ENCODE measurements at regions not wholly inside any gene's neighbourhood (a gene's known extent, or its start where the extent isn't known, plus 50 kb on each side); places are given as distances from the start of the nearest gene placed in this dataset.

DNA sequence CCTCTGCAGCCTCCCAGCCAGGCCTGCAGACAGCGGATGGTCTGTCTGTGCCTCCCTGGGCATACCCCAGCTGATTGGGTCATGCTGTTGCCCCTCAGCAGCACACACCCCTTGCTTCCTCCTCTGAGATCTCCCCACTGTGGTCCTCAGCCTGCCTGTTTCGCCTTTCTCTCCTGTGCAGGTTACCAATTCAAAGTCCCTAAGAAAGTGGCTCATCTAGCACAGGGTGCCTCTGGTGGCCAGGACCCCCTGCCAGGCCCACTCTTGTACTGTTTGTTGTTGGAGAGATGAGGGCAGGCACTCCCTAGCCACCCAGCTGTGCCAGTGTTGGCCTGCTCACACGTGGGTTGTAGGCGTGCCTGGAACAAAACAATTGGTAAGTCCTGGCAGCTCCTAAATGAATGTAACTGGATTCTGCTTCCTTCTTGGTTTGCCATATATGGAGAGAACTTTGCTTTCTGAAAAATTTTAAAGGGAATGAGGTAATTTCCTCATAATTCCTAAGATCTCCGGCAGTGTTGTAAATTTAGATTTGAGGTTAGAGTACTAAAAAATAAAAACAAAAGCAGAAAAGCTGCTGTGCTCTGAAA lies 213.2 kb upstream of the IL12A start:
- DNase-seq, result peak; percentile 89

DNA sequence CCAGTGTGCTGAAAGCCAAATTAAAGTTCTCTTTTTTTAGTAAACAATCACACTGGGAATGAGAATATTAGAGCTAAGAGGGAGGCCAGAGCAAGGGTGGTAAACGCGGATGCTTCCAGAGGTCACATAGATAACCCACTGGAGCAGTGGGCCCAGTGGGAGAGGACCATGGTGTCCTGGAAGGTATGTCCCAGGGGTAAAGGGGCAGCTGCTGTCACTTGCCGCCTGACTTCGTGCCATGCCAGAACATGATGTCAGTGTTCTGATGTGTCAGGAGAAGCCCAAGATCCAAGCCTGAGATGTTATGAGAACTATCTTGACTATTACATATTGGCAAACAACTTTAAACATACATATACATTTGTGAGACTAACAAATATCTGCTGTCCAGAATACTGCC lies 211.9 kb upstream of the IL12A start:
- DNase-seq, result no peak

DNA sequence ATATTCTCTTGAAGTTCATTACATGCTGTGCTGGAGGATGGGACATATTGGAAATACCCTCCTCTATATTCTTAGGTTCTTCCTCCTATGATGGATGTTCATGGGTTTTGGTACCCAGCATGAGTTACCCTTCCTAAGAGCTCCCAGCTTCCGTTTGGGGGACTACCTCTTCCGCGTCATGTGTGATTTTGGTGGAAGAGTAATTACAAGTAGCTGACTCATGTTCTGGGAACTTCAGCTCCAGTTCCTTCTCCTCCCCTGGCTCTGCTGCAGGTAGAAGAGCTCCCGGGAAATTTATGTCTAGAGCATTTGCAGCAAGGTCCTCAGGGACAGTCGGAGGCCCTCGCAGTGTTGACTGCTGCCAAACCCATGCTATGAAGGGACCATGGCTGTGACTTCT lies 208.8 kb upstream of the IL12A start:
- no peak for DNase-seq

DNA sequence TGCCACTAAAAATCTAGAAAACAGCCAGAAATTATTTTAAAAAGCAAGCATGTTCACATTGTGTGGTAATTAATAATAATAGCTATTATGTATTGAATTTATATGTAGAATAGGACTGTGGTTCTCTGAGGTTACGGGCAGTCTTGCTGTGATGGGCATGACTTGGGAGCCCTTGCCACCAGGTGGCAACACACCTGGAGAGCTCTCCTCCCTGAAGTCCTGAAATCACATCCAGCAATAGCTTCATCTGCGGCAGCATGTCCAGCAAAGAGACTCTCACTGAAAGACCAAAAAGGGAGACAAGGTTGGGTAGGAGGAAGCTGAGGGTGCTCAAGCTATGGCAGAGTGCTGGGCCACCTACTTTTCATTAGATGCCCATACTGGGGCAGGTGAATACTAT lies 206.8 kb upstream of the IL12A start:
- no peak for DNase-seq

DNA sequence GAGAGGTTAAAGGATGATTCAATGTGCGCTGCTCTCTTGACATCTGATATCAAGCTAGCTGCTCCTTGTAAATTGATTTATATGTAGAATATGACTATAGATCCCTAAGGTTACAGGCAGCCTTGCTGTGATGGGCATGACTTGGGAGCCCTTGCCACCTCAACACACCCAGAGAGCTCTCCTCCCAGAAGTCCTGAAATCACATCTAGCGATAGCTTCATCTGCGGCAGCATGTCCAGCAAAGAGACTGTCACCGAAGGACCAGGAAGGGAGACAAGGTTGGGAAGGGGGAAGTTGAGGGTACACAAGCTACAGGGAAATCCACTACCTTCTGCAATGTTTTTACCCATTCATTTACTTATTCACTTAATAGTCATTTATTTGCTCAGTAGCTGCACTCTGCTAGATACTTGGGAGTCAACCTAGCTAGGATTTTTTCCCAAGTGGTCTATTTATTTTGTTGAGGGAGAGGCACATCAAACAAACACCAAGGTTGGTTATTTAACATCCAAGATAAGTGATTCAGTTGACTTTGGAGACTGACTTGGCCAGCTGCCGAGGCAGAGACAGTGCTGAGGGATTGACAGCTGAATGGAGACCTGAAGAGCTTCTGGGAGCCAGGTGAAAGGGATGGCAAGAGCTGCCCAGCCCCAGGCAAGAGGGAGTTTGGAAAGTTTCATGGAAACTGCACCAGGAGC lies 205.8 kb upstream of the IL12A start:
- DNase-seq, result no peak

DNA sequence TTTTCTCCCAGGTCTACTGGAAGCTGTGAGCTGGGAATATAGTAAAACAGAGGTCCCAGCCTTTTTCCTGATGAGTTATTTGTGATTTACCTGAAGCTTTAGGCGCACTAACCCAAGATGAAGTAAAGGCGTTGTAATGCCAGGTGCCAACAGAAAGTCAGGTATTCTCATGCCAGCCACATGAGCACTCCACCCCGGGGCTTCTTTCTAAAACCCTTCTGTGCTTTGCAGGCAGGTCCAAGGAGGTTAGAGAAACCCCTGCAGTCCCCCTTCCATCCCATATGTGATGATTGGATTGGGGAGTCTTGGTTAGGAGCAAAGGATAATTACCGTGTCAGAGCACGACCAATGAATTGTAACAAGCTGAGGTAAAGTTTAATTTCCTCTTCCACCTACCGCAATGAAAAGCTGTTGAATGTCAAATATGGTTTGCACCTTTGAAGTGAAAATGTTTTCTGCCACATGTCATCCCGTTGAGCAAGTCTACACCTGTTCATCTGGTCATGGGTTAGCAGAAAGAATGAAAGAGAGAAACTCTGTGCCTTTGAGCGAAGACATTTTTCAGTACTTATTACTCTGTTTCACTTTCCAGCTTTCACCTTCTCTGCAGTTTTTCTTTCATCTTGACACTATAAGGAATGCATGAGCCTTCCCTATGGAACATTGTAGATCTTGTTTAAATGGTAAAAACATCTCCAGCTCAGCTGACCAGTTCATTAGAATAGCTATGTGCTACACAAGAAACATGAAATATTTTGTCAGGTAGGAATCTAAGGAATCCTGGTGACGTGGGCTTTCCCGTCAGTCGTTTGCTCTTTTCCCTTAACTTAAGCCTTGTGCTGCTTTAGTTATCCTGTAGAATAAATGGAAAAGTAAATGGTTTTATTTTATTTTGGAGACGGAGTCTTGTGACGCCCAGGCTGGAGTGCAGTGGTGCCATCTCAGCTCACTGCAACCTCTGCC lies 204.6 kb upstream of the IL12A start:
- DNase-seq, result no peak

DNA sequence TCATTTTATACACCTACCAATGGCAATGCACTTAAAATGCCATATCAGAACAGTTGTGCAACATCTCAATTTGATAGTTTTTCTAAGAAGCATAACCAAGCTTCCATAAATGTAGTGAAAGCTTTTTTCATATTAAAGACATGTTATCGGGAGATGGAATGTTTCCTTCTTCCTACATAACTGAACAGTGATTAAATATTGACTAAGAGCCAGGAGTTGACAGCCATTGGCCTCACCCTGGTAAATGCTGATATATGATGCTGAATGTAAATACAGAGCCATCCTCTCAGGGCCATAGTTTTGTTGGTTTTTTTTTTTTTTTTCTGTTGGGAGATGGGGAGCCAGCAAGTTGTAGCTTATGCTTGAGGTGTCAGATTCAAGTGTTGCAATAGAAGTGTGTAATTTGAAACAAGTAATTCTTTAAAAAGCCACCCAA lies 203.3 kb upstream of the IL12A start:
- no peak for DNase-seq

DNA sequence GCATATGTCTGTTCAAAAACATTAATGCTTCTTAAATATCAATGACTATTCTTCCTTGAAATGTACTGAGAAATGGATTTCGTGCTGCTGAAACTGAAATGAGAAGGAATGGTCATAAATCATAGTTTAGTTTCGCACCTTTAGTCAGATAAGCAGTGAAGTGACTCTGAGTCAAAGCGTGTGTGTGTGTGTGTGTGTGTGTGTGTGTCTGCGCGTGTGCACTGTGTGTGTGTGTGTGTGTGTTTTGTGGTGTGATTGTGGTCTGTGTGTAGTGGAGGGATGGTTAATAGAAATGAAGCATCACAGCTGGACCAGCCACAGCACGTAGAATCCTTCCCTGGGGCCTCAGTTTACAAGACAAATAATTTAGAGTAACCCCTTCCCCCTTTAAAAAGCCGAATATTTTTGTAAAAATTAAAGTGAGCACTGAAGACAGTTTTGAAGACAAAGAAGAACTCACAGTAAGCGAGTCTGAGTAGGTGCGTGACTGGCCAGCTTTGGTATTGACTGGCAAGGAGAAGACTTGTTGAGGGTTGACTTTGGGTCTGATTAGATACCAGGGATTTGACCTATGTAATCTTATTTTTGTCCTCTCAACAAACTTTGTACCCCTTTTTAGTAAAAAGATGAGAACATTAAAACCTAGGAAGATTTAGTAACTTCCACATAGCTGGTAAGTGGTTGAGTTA lies 202.0 kb upstream of the IL12A start:
- no peak for DNase-seq

DNA sequence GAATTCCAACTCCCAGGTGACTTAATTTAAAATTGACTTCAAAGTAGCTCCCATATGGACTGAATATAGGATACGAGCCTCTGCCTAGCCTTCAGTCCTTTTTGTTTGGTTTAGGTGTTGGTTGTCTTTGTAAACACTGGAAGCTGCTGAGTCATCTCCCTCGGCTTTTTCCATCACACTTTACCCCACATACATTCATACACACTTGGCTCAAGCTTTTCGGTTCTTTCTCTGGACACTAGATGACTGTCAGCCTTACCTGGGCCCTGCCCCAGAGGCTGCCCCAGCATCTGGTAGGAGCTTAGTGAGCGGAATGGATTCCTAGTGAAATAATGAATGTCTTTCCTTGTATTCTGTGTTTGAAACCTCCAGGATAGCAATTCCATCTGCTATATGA lies 201.5 kb upstream of the IL12A start:
- no peak for DNase-seq

DNA sequence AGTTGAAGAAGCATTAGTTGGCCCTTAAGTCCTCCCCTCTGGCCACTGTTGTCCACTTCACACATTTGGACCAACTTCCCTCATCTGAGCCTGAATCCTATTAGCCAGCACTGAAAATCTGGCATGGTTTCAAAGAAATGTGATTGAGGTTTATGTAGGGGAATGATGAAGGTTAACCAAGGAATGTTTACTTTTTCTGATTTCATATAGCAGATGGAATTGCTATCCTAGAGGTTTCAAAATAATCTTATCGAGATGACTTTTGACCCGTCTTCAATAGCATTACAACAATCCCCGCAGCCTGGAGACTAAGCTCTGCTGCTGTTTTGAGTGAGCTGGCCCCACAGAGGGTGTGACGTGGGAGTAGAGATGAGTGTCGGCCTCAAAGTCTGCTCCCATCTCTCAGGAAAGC lies 200.8 kb upstream of the IL12A start:
- DNase-seq, result no peak

DNA sequence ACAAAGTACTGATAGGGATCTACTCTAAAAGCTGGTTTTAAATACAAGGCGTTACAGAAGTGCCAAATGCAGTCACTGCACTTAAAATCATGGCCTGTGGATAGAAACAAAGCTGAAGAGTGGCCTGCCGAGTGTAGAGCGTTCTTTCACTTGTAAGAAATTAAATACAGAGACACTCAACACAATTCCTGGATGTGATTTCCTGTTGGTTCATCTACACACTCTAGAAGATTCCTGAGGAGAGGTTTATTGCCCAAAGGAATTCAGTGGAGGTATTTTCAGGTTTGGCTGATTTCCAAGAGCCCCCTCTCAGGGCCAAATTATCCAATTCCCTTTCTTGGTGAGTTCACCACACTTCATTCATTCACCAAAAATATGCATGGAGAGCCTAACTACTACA lies 200.3 kb upstream of the IL12A start:
- no peak for DNase-seq

DNA sequence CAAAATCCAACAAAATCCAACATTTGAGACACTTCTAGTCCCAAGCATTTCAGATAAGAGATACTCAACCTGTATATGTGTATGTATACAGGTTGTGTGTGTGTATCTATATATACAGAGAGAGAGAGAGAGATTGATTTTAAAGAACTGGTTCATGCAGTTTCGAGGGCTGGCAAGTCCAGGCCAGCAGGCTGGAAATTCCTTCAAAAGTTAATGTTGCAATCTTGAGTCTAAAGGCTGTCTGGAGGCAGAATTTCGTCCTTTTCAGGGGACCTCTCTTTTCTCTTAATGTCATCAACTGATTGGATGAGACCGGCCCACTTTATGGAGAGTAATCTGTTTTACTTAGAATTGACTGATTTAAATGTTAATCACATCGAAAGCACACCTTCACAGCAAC lies 199.6 kb upstream of the IL12A start:
- DNase-seq, result no peak

DNA sequence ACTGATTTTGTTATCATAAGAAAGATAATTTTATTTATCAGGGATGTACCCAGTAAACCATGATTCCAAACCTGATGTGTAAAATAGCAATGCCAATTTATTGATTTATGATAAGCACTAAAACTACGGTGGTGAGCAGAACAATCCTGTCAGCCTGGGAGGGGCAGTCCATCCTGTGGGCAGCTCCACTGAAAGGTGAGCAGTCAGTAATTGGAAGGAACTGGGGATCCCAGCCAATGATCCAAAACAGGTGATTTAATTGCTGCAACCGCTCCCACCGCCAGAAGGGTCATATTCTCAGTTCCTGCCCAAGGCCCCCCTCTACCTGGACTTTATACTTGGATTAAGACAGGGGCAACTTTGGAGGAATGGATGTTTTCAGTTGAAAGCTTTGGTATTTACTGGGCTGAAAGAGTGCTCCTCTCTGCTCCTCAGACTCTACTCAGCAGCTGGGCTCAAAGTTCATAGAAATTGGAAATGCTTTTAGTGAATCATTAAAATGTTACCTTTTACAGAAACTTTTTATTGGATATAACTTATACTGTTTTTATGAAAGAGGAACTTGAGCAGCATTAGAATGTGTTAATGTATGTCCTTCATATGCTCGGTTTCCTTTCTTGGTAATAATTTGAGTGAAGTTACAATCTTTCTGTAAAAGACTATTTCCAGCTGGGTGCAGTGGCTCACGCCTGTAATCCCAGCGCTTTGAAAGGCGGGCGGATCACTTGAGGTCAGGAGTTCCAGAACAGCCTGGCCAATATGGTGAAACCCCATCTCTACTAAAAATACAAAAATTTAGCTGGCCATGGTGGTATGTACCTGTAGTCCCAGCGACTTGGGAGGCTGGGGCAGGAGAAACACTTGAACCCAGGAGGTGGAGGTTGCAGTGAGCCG lies 198.6 kb upstream of the IL12A start:
- no peak for DNase-seq

DNA sequence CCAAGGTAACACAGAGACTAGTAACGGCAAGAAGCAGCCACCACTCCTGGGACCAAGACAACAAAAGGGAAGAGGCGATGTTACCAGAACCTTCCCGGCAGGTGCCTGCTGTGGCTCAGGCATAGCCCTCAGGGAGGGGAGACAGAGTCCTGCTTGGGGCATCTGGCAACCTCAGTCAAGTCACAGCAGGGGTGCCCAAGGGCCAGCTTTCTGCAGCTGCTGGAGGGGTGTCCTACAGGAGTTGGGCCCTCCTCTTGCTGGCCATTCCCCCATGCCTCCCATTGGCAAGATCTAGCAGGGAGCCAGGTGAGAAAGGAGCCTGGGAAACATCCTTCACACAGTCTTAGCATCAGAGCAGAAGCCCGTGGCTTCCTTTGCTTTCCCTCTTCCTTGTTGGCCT lies 197.3 kb upstream of the IL12A start:
- no peak for DNase-seq

DNA sequence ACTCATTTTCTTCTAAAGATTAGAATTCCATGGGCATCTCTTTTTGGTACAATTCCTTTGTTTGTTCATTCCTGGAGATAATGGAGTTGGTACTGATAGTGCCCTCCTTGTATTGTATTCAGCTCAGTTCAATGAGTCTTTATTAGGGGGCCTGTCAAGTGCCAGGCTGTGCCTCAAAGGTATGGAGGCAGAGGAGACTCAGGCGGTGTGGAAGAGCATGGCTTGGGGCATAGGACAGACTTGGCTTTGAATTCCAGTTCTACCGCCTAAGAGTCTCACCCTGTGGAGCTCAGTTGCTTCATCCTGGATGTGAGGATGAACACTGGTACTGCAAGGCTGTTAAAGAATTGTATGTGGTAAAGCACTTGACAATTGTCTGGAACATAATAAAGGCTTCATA lies 196.6 kb upstream of the IL12A start:
- no peak for DNase-seq

DNA sequence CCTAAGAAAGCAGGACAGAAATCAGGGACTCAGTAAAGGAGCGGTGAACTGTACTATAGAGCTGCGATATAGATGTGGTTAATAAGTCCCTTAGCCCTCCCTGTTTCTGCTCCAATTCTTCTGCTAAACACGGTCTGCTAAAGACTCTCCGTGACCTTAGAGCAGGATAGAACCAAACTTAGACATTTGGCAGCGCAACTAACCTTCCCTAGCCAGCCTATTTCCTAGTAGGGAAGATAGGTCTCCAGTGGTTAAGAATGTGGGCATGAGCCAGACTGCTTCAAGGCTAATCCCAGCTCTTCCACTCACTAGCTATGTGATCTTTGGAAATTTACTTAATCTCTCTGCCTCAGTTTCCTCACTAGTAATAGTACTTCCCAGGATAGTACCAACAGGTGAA lies 193.6 kb upstream of the IL12A start:
- no peak for DNase-seq

DNA sequence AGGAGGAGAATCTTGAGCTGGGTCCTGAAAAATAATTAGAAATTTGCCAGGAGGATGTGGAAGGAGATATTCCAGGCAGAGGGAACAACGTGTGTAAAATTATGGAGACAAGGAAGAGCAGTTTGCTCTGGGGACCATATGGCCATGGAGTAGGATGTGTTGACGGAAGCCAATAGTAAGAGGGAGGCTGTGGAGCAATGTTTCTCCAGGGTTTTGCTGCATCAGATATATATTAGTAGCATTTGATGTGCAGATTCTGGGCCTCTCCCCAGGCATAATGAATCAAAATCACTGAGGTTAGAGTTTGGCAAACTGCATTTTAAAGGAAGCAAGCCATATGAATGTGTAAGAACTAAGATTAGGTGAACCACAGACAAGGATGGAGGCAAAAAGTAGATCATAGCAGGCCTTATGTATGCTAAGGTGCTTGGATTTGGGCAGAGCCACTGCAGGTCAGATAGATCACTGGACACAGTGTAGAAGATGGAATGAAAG lies 192.9 kb upstream of the IL12A start:
- no peak for DNase-seq

DNA sequence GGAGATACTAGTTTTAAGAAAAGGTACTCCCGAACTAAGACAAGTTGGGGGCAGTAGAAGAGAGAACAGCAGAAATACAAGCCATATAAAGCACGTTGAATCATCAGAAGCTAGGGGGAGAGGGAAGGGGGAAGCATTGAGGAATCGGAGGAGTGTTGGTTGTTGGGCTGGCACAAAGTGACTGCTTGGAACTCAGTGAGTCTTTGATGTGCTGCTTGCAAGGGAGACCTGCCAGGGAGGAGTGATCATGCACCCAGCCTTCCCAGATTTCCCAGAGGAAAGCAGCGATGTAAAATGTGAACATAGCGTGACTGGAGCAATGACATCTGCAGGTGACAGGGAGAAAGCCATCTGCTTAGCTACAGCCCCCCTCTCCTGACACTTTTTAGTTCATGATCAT lies 192.4 kb upstream of the IL12A start:
- no peak for DNase-seq

DNA sequence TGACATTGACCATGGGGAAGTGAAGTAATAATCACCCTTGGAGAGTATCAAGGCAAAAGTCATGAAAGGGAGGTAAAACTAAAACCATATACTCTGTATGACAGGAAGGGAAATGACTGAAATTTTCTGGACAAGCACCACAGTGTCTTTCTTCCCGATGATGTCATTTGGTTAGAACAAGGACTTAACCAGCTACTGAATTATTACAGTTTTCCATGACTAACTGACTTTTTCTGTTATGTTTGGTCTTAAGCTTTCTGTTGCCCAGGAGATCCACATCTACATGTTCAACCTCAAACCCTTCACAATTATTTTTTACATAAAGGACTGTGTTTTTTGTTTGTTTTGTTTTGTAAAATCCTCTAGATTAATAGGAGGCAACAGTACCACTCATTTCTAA lies 191.9 kb upstream of the IL12A start:
- DNase-seq, result no peak

DNA sequence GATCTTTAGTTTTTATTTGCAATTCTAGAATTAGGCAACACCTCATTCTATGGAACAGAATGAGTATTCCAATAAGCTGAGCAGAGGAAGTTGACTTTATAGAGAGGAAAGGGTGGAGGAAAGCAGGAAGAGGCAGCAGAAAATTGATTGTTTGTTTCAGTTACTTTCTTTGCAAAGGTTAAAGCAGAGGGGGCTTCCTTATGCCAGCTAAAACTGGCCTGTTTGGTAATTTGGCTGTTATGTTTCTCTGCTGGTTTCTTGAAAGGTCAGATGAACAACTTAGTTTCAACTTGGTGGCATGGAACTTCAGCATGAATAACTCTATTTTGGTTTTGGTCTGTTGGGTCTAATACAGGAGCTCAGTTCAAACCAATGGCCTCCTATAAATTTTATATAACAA lies 190.9 kb upstream of the IL12A start:
- DNase-seq, result no peak

DNA sequence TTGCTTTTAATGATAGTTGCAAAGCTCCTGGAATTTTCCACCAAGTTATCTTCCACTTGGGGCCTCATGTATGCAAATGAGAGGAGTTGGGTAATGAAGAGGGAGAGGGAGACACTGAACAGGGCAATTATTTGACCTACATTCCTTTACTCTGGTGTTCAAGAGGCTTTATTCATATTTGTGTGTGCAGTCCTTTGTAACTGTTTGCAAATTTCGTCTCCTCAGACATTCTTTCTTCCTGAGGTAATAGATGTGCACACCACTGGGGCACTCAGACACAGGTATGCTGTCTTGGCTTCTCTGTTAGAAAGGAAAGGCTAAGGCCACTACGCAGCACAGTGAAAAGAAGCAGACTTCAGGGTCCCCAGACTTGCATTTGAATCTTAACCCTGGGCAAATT lies 189.7 kb upstream of the IL12A start:
- DNase-seq, result no peak

Measured in NCI-H2107 (cell line).